Colonic mucosa (tissue), 4 donors: ENCODE measurements at regions not wholly inside any gene's neighbourhood (a gene's known extent, or its start where the extent isn't known, plus 50 kb on each side); places are given as distances from the start of the nearest gene placed in this dataset.

Experiments used
- DNase-seq: peaks from one replicate; pipeline ENCODE4 v3.0.0-alpha.2; 2020
- H3K27ac ChIP-seq: fragments of 200-600 bp; one replicate; pipeline ENCODE4 v1.8.0; 2021
- H3K27me3 ChIP-seq: fragments of 200-600 bp; one replicate; pipeline ENCODE4 v1.8.0; 2021
- H3K36me3 ChIP-seq: fragments of 200-600 bp; one replicate; pipeline ENCODE4 v1.8.0; 2021
- H3K4me1 ChIP-seq: fragments of 200-600 bp; one replicate; pipeline ENCODE4 v1.8.0; 2021; ENCODE audit warnings: mild to moderate bottlenecking
- H3K4me3 ChIP-seq: fragments of 200-600 bp; one replicate; pipeline ENCODE4 v1.8.0; 2021
- H3K9ac ChIP-seq, 2 donors: one replicate each; pipeline ENCODE4 v1.7.0; 2013; ENCODE audit warnings: control low read depth in 2 of 2, low read depth in 2 of 2, low read length in 2 of 2
- H3K9me3 ChIP-seq: fragments of 200-600 bp; one replicate; pipeline ENCODE4 v1.8.0; 2021
- CTCF ChIP-seq: fragments of 200-600 bp; IDR thresholded peaks from one replicate; pipeline ENCODE4 v1.8.0; 2022; ENCODE audit warnings: antibody characterized with exemption, mild to moderate bottlenecking
- intact Hi-C: fragments of 100-400 bp; cut with DNase I; formaldehyde crosslinking; loops from one replicate; pipeline ENCODE4 v1.14.1; 2022
- donor health status: healthy.
- donor health status: DM: no; HTN: no; CAD: no.
- donor health status: DM: no; HTN: no; CAD: no.

- DNase-seq = no peak
- no peak overlapping the region for H3K9ac ChIP-seq
- TF ChIP-seq CTCF = no peak
- H3K27ac ChIP-seq = no peak overlapping the region
- intact Hi-C loops = no loop called here
- no peaks in the 10 kb centered on the region for H3K4me1 ChIP-seq
- no peak overlapping the region for H3K4me3 ChIP-seq
- H3K9me3 ChIP-seq = no peaks in the 10 kb centered on the region
- no peaks in the 10 kb centered on the region for H3K27me3 ChIP-seq
- H3K36me3 ChIP-seq = no peaks in the 10 kb centered on the region
These were observed 60.9 kb upstream of the CCBE1 start for GRCh38 chr18:59758106-59758505.

- Histone ChIP-seq H3K27ac (no peak overlapping the region), H3K4me1 (no peaks in the 10 kb centered on the region), H3K27me3 (no peaks in the 10 kb centered on the region), H3K36me3 (no peaks in the 10 kb centered on the region), H3K4me3 (no peak overlapping the region), H3K9ac (no peak overlapping the region), H3K9me3 (no peaks in the 10 kb centered on the region)
- DNase-seq = no peak
- intact Hi-C loops = no loop called here
- TF ChIP-seq CTCF = no peak
These were observed 55.4 kb upstream of the CCBE1 start for GRCh38 chr18:59752666-59753065.

GRCh38 chr18:59751186-59751585, 54.0 kb upstream of the CCBE1 start:
- H3K9ac ChIP-seq = no peak overlapping the region
- H3K27me3 ChIP-seq = no peaks in the 10 kb centered on the region
- intact Hi-C loops = no loop called here
- H3K9me3 ChIP-seq = no peaks in the 10 kb centered on the region
- no peaks in the 10 kb centered on the region for H3K36me3 ChIP-seq
- no peak overlapping the region for H3K27ac ChIP-seq
- TF ChIP-seq CTCF = no peak
- no peak for DNase-seq
- H3K4me1 ChIP-seq = no peaks in the 10 kb centered on the region
- H3K4me3 ChIP-seq = no peak overlapping the region

GRCh38 chr18:59748628-59749360, 51.6 kb upstream of the CCBE1 start:
- no peaks in the 10 kb centered on the region for H3K4me1 ChIP-seq
- no peak overlapping the region for H3K4me3 ChIP-seq
- no peak overlapping the region for H3K27ac ChIP-seq
- no peak for TF ChIP-seq CTCF
- H3K27me3 ChIP-seq = no peaks in the 10 kb centered on the region
- no peak overlapping the region for H3K9ac ChIP-seq
- DNase-seq = no peak
- no peaks in the 10 kb centered on the region for H3K9me3 ChIP-seq
- intact Hi-C loops = no loop called here
- no peaks in the 10 kb centered on the region for H3K36me3 ChIP-seq
